Ishikawa (cell line): ENCODE measurements at regions not wholly inside any gene's neighbourhood (a gene's known extent, or its start where the extent isn't known, plus 50 kb on each side); places are given as distances from the start of the nearest gene placed in this dataset.

Source experiments
- CEBPB ChIP-seq: IDR thresholded peaks from 2 replicates; pipeline ENCODE4 v1.6.1; 2012
- CREB1 ChIP-seq: IDR thresholded peaks from 2 replicates; pipeline ENCODE4 v1.6.1; 2012; ENCODE audit warnings: low read depth
- EGR1 ChIP-seq: IDR thresholded peaks from 2 replicates; pipeline ENCODE4 v1.6.1; 2012
- EP300 ChIP-seq: IDR thresholded peaks from 2 replicates; pipeline ENCODE4 v1.6.1; 2012; ENCODE audit warnings: borderline replicate concordance
- FOXM1 ChIP-seq: IDR thresholded peaks from 2 replicates; pipeline ENCODE4 v1.6.1; 2012; ENCODE audit warnings: low read depth, borderline replicate concordance
- NFIC ChIP-seq: IDR thresholded peaks from 2 replicates; pipeline ENCODE4 v1.6.1; 2012
- RAD21 ChIP-seq: IDR thresholded peaks from 2 replicates; pipeline ENCODE4 v1.6.1; 2012; ENCODE audit warnings: low read depth
- TAF1 ChIP-seq: IDR thresholded peaks from 2 replicates; pipeline ENCODE4 v1.6.1; 2012; ENCODE audit warnings: low read depth, mild to moderate bottlenecking
- TCF12 ChIP-seq: IDR thresholded peaks from 2 replicates; pipeline ENCODE4 v1.6.1; 2012; ENCODE audit warnings: low read depth
- TEAD4 ChIP-seq: IDR thresholded peaks from 2 replicates; pipeline ENCODE4 v1.6.1; 2012
- YY1 ChIP-seq: IDR thresholded peaks from 2 replicates; pipeline ENCODE4 v1.6.1; 2012; ENCODE audit warnings: low read depth
- ZBTB7A ChIP-seq: IDR thresholded peaks from 2 replicates; pipeline ENCODE4 v1.6.1; 2012; ENCODE audit warnings: low read depth
- TF ChIP-seq, protein P1 (sequence below): IDR thresholded peaks from 2 replicates; pipeline ENCODE4 v1.6.1; 2012
- TF ChIP-seq, protein P2 (sequence below): IDR thresholded peaks from 2 replicates; pipeline ENCODE4 v1.6.1; 2012
- TF ChIP-seq, protein P3 (sequence below): IDR thresholded peaks from 2 replicates; pipeline ENCODE4 v1.6.1; 2012; ENCODE audit warnings: low read depth, mild to moderate bottlenecking

DNA sequence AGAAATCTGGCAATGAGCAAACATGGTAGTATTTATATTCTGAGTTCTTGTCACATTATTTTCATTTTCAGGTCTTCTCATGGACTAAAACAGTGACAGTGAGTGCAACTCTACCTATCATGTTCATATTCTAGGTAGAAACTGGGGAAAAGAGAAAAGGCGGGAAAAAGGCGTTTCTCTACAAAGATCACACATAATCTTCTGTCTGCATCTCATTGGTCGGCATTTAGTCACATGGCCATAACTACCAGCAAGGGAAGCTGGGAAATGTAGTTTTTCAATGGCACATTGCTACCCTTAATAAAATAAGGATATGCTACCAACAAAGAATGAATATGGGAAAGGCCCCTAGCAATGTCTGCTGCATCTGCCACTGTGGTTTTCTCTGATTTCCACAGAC, 57.6 kb upstream of the B3GAT1 start:
- TF ChIP-seq, protein P1, sequence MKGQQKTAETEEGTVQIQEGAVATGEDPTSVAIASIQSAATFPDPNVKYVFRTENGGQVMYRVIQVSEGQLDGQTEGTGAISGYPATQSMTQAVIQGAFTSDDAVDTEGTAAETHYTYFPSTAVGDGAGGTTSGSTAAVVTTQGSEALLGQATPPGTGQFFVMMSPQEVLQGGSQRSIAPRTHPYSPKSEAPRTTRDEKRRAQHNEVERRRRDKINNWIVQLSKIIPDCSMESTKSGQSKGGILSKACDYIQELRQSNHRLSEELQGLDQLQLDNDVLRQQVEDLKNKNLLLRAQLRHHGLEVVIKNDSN, result peak; percentile 88
- no peak for TF ChIP-seq TAF1
- TF ChIP-seq YY1, result no peak
- TF ChIP-seq ZBTB7A, result no peak
- TF ChIP-seq, protein P2, sequence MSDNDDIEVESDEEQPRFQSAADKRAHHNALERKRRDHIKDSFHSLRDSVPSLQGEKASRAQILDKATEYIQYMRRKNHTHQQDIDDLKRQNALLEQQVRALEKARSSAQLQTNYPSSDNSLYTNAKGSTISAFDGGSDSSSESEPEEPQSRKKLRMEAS, result 0 out of 2 replicates have a peak, but pooled peaks have one; percentile 32

DNA sequence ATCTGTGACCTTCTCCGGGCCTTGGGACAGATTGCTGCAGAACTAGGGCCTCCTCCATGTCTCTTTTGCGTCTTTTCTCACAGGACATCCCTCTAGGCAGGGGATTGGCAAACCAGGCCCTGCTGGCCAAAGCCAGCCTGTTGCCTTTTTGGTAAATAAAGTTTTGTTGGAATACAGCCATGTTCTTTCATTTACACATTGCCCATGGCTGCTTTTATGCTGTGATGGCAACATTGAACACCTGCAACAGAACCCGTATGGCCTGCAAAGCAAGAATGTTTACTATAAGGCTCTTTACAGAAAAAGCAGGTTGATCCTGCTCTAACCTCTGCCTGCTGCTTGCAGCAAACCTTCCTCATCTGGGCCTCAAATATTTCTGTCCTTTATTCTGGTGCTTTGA, 56.8 kb upstream of the B3GAT1 start:
- TF ChIP-seq EGR1 (no peak), YY1 (no peak), EP300 (no peak), FOXM1 (no peak), TEAD4 (no peak), TAF1 (no peak), TCF12 (no peak), CEBPB (no peak), RAD21 (no peak), ZBTB7A (no peak), NFIC (no peak), CREB1 (no peak)
- TF ChIP-seq, protein P3, sequence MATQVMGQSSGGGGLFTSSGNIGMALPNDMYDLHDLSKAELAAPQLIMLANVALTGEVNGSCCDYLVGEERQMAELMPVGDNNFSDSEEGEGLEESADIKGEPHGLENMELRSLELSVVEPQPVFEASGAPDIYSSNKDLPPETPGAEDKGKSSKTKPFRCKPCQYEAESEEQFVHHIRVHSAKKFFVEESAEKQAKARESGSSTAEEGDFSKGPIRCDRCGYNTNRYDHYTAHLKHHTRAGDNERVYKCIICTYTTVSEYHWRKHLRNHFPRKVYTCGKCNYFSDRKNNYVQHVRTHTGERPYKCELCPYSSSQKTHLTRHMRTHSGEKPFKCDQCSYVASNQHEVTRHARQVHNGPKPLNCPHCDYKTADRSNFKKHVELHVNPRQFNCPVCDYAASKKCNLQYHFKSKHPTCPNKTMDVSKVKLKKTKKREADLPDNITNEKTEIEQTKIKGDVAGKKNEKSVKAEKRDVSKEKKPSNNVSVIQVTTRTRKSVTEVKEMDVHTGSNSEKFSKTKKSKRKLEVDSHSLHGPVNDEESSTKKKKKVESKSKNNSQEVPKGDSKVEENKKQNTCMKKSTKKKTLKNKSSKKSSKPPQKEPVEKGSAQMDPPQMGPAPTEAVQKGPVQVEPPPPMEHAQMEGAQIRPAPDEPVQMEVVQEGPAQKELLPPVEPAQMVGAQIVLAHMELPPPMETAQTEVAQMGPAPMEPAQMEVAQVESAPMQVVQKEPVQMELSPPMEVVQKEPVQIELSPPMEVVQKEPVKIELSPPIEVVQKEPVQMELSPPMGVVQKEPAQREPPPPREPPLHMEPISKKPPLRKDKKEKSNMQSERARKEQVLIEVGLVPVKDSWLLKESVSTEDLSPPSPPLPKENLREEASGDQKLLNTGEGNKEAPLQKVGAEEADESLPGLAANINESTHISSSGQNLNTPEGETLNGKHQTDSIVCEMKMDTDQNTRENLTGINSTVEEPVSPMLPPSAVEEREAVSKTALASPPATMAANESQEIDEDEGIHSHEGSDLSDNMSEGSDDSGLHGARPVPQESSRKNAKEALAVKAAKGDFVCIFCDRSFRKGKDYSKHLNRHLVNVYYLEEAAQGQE, result no peak
- TF ChIP-seq, protein P2, result no peak
- TF ChIP-seq, protein P1, result no peak

DNA sequence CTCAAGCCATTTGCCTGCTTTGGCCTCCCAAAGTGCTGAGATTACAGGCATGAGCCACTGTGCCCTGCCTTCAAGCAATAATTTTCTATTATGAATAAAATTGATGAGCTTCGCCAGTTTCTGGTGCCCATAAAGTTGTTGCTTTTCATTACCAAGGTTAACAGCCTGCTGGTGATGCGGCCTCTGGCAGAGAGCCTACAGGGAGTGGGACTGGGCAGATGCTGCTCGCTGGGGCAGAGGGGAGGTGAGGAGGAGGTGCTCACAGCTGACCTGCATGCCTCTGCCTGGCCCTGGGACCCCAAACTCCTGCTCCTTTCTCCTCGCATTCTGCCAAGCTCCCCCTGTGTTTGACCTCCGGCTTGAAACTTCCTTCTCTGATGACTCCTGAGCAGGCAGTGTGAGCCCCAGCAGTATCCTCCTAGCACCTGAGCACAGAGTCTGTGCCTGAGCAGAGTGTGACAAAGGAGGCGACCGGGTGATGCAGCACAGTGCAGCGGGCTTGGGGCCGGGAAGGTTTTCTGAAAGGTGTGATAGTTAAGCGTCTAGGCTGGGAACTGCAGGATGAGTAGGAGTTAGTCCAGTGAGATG, 56.1 kb upstream of the B3GAT1 start:
- TF ChIP-seq, protein P1, result no peak
- TF ChIP-seq TAF1 (no peak), CEBPB (no peak), EP300 (no peak)
- TF ChIP-seq, protein P2, result no peak

DNA sequence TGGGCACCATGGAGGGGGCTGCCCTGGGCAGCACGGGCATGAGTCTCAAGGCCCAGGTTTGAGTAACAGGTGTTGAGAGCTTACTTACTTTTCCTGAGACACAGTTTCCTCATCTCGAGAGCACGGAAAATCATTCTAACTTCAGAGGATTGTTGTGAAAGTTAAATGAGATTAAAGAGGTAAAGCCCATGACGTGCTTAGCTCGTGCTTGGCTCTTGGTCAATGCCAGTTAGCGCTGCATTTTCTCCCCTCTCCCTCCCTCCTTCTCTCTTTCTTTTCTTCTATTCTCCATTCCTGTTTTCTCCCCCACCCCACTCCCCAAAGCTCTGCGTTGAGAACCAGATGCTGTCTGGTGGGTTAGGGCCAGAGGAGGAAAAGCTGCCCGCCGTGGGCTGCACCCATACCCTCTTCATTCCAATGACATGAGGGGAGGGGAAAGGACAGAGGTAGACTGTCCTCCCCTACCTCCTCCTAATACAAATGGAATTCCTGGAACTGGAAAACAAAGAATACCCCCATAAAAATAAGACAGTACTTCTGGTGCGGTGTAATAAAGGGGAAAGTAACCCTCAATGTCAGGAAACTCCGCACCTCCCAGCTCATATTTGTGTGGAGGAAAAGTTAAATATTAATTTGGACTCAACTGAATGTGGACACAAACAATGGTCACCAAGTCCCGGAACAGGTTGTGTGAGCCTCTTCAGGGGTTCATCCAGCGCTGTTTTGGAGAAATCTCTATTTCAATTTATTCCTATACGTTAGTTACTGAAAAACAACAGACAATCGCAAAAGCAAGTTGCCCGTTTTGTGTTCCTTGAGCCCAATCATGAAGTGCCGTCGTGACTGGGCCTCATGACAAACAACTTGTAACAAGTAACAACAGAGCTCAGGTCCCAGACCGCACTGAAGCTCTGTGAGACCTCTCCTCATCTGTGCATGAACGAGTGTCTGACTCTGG, 54.8 kb upstream of the B3GAT1 start:
- no peak for TF ChIP-seq TAF1
- no peak for TF ChIP-seq TEAD4
- TF ChIP-seq, protein P2, result no peak
- TF ChIP-seq ZBTB7A, result no peak
- TF ChIP-seq, protein P1, result no peak
- TF ChIP-seq, protein P3, result no peak
- TF ChIP-seq FOXM1, result no peak
- no peak for TF ChIP-seq YY1
- TF ChIP-seq TCF12, result no peak
- no peak for TF ChIP-seq EP300
- TF ChIP-seq EGR1, result no peak
- TF ChIP-seq CREB1, result no peak
- TF ChIP-seq RAD21, result no peak
